ENCODE measurements at regions not wholly inside any gene's neighbourhood (a gene's known extent, or its start where the extent isn't known, plus 50 kb on each side); places are given as distances from the start of the nearest gene placed in this dataset.
"Not testable (repeated sequence)": the region's sequence is repeated elsewhere in the genome, so short reads cannot be mapped to it uniquely, and the experiment has no call there.

DNA sequence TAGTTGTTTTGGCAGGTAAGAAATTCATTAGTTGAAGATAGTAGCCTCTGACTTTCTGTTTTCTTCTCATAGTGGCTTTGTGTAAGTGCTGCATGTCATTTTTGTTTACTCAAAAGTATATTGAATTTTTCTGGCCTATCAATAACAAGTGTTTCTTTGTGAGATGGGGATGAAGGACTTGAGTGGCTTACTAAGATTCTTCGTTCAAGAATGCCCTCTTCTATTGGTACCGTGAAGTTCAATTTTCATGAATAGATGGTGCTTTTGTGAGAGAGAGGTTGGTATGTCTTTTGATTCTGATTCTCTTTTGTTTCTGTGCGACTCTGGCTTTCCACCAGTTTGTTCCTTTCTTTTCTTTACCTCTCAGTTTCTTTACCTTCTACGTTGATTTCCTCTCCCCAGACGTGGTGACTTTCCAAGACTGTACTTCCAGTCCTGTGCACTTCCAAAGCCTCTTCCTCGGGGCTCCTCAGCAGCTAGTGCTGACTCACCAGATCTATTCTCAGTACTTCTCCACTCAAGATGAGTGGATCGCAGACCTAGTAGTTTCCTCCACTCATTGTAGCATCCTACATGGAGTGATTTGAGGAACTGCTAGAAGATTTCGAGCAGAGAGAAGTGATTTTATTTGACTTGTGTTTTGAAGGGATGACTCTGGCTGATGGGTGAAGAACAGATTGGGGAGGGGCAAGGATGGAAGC, 82.0 kb upstream of the EPHB3 start:
- DNase-seq: no peak

DNA sequence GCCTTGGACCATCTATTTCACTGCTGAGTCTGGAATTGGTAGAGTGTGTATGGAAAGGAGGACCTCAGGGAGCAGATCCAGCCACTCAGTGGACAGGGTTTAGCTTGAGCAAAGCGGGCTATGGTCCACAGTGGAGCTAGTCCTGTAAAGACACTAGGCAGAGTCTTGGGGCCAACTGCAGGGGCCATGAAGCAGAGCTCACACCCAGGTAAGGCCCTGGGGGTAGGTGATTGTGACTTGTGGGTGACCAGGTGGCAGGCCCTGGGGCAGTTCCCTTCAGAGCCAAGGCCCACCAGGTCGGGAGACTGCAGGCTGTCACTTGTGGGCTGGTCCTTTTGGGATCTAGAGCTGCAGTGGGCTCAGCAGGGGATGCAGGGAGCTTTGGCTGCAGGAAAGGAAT, 80.8 kb upstream of the EPHB3 start:
- DNase-seq: no peak

DNA sequence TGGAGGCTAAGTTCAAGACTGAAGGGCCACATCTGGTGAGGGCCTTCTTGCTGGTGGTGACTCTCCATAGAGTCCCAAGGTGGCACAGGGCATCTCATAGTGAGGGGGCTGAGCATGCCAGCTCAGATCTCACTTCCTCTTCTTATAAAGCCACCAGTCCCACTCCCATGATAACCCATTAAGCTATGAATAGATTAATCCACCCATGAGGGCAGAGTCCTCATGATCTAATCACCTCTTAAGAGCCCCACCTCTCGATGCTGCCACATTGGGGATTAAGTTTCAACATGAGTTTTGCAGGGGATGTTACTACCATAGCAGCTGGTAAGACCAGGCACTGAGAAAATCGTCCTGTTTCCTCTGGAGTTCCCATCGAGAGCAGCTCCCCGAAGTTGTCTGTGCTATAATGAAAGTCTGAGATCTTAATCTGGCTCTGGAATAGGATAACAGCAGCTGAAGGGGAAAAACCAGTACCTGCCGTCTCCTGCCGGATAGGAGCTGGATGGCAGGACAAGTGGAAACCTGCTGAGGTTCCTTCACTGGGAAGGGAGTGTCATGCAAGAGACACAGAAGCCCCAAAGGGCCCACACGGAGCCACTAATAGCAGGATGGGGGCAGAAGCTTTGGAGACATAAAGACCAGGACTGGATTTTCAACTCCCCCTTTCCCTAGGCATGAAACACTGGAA, 79.5 kb upstream of the EPHB3 start:
- DNase-seq: peak; percentile 97 to 99

DNA sequence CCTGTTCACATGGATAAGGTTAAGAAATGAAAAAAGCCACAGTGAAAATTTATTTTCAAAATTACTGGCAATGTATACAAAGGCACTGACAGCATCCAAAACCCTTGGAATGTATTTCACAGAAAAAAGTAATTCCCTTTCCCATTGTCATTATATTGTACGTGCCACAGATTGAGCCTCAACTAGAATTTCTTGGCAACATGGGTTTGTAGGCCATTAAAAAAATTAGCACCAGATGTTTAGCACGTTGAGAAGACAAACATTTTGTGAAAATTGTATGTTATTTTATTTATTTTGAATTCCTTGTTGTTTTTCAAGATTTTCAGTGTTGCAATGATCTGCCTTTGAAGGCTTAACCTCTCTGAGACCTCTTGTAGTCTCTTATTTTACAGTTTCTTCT, 76.3 kb upstream of the EPHB3 start:
- no peak for DNase-seq

DNA sequence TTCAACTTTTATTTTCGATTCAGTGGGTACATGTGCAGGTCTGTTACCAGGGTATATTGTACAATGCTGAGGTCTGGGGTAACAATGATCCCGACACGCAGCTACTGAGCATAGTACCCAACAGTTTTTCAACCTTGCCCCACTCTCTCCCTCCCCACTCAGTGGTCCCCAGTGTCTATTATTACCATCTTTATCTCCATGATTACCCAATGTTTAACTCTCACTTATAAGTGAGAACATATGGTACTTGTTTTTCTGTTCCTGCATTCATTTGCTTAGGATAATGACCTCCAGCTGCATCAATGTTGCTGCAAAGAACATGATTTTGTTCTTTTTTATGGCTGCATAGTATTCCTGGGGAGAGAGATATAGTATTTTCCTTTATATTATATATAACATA, 75.7 kb upstream of the EPHB3 start:
- DNase-seq: peak in 1 of 2 experiments; percentile 59

DNA sequence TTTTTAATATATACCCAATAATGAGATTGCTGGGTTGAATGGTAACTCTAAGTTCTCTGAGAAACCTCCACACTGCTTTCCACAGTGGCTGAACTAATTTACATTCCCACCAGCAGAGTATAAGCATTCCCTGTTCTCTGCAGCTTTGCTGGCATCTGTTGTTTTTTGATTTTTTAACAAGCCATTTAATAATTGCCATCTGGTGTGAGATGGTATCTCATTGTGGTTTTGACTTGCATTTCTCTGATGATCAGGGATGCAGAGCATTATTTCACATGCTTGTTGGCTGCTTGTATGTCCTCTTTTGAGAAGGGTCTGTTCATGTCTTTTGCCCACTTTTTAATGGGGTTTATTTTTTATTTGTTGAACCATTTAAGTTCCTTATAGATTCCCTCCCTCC, 75.0 kb upstream of the EPHB3 start:
- DNase-seq: peak; percentile 82 to 95

DNA sequence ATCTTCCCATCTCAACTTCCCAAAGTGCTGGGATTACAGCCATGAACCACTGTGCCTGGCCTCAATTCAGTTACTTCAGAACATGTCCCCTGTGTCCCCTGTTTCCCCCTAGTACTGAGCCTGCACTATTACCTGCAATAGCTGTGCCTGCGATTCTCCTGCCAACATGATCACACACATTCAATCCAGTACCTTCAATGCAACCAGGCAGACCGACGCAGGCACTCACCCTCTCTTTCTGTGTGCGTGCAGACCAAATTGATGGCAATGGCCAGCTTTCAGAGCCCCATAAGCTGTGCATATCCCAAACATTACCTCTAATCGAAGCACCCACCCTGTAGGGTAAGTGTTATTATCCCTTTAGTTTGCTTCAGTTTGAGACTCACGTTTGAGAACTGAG, 73.0 kb upstream of the EPHB3 start:
- no peak for DNase-seq

DNA sequence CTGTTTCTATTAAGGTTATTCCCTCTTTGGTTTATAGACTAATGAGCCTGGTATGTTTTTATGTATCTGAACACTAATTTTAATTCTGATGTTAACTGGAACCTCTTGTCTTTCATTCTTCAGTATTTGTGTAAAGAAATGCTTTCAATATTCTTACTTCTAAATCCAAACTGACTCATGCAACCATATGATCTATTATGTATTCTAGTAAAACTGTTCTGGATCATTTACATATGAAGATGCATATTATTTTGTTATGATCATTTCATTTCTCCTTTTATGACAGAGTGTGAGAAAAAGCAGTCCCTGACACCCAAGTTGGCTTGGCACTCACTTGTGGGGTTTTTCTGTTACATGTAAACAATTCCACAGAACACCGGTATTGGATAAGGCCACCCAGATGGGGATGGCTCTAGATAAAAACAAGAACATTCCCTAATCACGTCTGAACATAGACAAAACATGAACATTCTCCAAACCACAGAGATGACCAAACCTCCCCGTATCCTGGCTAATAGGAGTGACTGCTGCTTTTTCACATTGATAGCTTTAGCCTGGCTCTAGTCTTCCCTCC, 72.2 kb upstream of the EPHB3 start:
- DNase-seq: no peak

DNA sequence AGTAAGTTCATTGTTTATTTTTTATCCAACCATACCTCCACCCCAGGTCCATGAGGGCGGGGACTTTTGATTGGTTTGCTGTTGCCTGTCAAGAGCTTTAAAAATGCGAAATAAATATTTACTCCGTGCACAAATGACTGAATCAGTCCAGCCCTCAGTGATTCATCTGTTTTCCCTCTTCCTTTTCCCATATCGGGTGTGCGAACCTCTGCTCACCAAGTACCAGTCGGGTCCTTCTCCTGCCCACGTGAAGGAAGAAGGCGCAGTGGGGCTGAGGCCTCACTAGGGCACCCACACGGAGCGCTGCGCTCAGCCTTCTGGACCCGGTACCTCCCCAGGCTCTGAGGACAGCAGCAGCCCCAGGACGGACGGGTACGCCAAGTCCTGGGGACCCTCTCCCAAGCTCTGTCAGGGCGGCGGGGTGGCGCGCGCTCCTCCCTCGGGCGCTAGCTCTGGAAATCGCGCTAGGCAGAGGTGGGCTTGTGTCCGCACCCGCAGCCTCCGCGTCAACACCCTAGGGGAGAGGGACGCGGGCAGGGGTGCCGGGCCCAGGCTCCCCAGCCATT, 70.5 kb upstream of the EPHB3 start:
- no peak for DNase-seq

DNA sequence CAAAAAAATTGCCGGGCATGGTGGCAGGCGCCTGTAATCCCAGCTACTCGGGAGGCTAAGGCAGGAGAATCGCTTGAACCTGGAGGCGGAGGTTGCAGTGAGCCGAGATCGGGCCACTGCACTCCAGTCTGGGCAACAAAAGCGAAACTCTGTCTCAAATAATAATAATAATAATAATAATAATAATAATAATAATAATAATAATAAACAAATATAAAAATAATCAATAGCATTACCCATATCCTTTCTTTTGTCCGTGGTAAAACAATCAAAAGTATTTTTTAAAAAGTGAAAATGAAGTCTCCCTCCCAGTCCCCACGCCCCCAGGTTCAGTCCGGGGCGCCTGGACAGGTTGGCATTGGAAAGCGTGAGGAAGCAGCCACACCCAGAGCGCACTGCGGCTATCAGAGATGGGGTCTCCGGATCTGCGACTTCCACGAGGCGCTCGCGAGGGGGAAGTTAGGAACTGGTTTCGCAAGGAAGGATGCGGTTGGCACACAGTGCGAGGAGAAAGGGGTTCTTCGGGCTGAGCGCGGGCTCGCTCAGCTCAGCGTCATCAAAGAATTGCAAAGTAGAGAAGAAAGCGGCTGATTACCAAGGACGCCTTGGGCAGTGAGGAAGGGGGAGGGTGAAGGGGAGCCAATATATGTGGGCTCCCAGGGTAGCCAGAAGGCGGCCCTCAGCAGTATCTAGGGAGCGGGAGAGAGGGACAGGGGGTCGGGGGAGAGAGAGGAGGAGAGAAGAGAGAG, 69.5 kb upstream of the EPHB3 start:
- no peak for DNase-seq

DNA sequence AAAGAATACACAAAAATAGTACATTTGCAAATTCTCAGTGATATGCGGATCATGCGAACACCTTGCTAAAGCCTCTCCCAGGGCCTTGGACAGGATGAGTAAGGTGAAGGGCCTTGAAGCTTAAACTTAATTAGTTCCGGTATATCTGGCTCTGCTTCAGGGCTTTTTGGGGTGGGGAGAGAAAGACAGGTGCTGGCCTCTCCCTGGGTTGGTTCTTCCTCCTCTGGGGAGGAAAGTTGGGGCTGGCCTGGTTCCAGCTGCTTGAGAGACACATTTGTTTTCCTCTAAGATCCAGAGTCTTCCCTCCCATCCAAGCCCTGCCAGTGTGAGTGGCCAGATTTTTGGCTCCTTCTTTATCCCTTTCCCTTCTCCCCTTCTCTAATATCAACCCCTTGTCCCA, 64.7 kb upstream of the EPHB3 start:
- DNase-seq: peak; percentile 44 to 73

DNA sequence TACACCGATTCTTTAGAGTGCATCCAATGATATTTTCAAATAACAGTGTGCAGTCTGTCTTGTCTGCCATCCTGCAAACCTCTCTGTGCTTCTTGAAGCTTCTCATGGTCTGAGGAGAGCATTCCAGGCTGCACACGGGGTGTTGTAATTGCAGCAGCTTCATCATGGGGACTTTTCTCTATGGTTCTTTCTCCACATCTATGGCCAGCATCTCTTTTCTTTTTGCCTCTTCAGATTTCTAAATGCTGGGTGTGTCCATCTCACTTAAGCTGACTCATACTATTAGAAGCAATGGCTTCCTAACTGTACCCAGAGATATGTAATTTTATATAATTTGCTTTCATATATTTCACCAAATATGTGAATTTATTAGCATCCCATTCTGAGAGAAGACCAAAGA, 63.8 kb upstream of the EPHB3 start:
- DNase-seq: no peak

DNA sequence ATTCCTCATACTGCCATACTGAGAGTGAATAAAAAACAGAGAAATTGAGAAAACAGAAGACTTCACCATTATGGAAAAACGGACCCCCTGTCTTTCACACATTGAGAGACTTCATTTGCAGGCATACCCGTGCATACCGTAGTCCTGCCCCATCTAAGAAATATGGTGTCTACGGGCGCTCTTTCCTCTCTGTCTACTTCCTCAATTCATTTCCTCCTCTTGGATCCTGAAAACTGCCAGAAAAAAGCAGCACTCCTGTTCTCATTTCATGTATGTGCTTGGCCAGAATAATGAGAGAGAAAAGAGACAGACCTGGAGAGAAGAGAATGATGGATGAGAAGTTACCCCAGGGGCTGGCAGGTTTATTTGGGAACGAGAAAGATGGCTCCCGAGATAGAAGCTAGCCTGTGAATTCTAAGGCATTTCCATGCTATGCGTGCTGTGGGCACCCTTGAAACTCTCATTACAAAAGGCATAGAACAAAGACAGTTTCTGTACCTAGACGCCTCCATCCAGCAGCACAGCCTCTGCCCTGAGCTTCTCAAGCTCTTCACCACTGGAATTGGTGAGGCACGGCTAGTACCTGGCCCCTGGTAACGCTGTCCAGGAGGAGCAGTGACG, 62.5 kb upstream of the EPHB3 start:
- no peak for DNase-seq

DNA sequence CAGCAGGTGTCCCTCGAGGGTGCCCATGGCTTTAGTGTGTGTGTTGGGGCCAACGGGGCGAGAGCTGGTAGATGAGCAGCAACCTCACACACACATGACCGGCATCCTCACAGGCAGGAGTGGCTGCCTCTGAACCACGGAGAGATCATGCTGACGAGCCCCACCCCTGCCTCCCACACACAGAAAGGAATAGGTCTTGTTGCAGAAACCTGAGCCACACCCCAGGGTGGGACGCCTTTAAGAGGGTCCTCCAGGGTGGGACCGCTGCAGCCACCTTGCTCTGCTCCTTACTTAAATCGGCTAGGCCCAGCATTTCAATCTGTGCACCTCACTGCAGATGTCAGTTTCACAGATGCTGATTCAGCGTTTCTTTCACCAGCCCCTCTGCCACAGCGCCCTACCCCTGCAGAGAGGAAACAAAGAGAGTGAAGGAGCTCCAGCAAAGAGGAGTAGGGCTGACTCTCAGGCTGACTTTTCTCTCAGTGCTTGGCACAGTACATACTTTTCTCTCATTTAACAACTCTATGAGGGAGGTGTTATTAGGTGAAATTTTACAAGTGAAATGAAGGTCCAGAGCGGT, 61.2 kb upstream of the EPHB3 start:
- no peak for DNase-seq

DNA sequence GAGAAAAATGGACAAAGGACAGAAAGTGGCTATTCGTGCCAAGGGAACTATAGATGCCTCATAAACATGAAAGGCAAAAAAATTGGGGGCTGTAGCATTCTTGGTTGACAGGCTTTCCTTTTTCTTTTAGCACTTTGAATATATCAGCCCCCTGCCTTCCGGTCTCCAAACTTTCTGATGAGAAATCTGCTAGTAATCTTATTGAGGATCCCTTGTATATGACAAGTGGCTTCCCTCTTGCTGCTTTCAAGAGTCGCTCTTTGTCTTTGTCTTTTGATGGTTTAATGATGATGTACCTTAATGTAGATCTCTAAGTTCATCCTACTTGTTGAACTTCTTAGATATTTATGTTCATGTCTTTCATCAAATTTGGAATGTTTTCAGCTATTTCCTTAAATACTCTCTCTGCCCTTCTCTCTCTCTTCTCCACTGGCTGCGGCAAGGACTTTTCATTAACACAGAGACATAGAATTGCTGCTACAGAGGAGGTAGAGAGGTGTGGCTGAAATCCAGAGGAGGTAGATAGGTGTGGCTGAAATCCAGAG, 59.4 kb upstream of the EPHB3 start:
- no peak for DNase-seq

DNA sequence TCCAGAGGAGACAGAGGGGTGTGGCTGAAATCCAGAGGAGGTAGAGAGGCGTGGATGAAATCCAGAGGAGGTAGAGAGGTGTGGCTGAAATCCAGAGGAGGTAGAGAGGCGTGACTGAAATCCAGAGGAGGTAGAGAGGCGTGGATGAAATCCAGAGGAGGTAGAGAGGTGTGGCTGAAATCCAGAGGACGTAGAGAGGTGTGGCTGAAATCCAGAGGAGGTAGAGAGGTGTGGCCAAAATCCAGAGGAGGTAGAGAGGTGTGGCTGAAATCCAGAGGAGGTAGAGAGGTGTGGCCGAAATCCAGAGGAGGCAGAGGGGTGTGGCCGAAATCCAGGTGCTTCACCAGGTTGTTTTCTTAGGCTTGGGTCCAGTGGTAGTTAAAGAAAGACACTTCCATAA, 58.7 kb upstream of the EPHB3 start:
- DNase-seq: not testable (repeated sequence)

DNA sequence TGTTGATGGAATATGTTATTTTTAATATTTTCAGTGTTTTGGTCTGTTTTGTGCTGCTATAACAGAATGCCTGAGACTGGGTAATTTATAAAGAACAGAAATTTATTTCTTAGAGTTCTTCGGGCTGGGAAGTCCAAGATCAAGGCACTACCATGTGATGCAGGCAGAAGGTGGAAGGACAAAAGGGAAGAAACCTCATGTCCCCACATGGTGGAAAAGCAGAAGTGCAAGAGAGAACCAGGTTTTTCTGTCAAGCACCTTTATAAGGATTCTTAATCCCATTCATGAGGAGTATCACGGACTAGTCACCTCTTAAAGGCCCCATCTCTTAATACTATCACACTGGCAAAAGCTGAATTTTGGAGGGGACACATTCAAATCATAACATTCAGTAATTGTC, 57.9 kb upstream of the EPHB3 start:
- peak in 1 of 2 experiments; percentile 48 for DNase-seq

DNA sequence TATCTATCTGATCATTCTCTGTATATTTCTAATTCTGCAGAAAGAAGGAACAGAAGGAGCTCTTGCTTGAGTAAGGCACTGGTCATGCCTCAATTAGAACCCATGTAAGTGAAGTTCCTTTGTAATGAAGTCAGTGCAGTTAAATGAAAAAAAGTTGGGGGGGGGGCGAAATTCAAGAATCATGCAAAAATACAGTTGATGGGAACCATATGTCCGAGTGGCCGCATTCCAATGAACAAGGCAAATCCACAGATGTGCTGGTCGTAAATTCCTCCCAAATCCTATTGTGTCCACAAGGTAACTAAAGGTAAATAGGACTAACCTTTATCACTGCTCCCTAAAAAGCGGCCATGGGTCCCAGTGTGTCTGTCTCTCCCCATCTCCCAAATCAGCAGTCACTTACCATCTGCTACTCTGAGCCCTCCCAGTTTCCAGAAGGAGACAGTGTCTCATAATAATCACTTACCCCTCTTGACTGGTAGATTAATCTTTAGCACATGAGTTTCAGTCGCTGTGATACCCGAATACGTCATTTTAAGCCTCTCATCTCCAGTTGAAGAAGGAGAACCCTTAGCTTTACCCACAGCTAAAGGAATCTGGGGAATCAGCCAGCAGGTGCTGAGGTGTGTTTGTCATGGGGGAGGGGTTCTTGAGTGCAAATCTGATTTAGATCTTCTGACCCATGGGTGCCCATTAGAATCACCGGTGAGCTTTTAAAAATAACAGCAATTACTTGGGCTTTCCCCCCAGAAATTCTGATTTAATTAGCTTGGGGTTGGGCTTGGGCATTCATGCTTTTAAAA, 56.3 kb upstream of the EPHB3 start:
- DNase-seq: peak; percentile 94 to 98

DNA sequence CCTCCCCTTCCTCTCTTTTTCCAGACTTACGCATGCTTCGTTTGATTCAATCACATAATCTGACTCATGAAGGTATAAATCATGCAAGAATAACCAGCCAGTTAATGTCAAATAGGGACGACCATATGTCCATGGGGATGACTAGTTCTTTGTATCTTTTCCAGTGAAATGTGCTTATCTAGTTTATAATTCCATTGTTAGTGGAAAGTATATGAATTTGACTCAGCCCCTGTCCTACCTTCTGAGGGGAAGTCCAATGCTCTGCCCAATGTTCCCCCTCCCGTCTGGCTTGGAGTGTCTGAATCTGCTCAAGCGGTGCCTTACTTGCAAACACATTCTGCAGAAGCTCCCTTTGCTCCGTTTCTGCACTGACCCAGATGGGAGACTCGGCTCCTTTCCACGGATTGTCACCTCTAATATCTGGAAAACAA, 55.0 kb upstream of the EPHB3 start:
- DNase-seq: no peak

DNA sequence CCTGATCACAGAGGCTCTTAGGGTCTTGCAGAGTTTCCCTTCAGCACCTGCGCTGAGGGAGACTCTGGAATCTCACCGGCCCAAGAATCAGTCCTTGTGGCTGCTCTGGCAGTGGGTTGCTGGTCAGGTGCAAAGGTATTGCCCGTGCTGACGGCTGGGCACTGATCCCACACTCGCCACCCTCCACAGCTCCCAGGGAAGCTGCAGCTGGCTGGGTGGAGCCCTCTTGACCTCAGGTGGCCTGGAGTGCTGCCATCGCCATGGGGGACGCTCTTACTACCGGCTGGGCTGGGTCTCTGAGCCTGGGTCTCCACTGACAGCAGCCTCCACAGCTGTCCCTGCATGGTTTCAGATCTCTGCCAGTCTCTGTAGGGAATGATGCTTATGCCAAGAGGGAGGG, 52.6 kb upstream of the EPHB3 start:
- no peak for DNase-seq

DNA sequence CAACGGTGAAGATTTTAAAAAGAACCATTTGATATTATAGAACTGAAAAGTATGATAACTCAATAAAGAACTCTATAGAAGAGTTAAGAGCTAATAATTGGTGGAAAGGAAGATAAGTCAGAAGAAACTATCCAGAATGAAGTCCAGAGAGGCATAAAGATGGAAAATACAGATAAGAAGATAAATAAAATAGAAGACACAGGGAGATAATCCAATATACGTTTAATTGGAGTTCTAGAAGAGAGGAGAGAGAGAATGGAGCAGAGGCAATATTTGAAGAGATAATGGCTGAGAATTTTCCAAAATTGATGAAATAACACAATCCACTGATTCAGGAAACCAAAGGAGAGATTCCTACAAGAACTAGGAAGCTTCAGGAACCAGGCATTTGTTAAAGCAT, 49.8 kb upstream of the EPHB3 start:
- no peak for DNase-seq
